DND-41 (cell line): ENCODE measurements at regions not wholly inside any gene's neighbourhood (a gene's known extent, or its start where the extent isn't known, plus 50 kb on each side); places are given as distances from the start of the nearest gene placed in this dataset.
"Not testable (repeated sequence)": the region's sequence is repeated elsewhere in the genome, so short reads cannot be mapped to it uniquely, and the experiment has no call there.

Experiments
- ATAC-seq: fragments of 200-7000 bp; cut with Tn5 transposase; 3 replicates; pipeline ENCODE4 v1.9.1; 2021; ENCODE audit warnings: low read depth; ENCODE audit not compliant: insufficient read depth
- DNase-seq: peaks from one replicate; pipeline ENCODE4 v3.0.0-alpha.2; 2020
- H2AFZ ChIP-seq: 2 replicates; pipeline ENCODE4 v1.6.0; 2012; ENCODE audit warnings: low read depth, low read length
- H3K27ac ChIP-seq: 2 replicates; pipeline ENCODE4 v1.5.1; 2012; ENCODE audit warnings: low read length, inconsistent platforms
- H3K27me3 ChIP-seq: fragments of 200-600 bp; sonication (generic); 2 replicates; pipeline ENCODE4 v1.6.0; 2012; ENCODE audit warnings: low read length, mild to moderate bottlenecking, inconsistent platforms; ENCODE audit not compliant: insufficient read depth, poor library complexity
- H3K36me3 ChIP-seq: 2 replicates; pipeline ENCODE4 v1.5.1; 2012; ENCODE audit warnings: low read length, inconsistent platforms; ENCODE audit not compliant: insufficient read depth
- H3K4me1 ChIP-seq: 2 replicates; pipeline ENCODE4 v1.5.1; 2012; ENCODE audit warnings: mild to moderate bottlenecking, low read length; ENCODE audit not compliant: insufficient read depth
- H3K4me2 ChIP-seq: 2 replicates; pipeline ENCODE4 v1.6.0; 2012; ENCODE audit warnings: mild to moderate bottlenecking, moderate library complexity, low read length, inconsistent platforms; ENCODE audit not compliant: insufficient read depth
- H3K4me3 ChIP-seq, 2 experiments: fragments of 200-600 bp in 1 of 2; shearing (Covaris generic) in 1 of 2; 2 replicates each; pipeline ENCODE4 v1.5.1; 2012 to 2016; ENCODE audit warnings: inconsistent platforms in 2 of 2, low read length in 2 of 2, mild to moderate bottlenecking in 2 of 2, low read depth in 1 of 2, moderate library complexity in 1 of 2
- H3K79me2 ChIP-seq: 2 replicates; pipeline ENCODE4 v1.6.0; 2012; ENCODE audit warnings: low read length, inconsistent platforms; ENCODE audit not compliant: insufficient read depth
- H3K9ac ChIP-seq: 2 replicates; pipeline ENCODE4 v1.6.0; 2012; ENCODE audit warnings: low read depth, mild to moderate bottlenecking, inconsistent platforms, low read length, moderate library complexity
- H3K9me3 ChIP-seq: 2 replicates; pipeline ENCODE4 v1.5.1; 2012; ENCODE audit warnings: low read length, moderate library complexity, mild to moderate bottlenecking, inconsistent platforms; ENCODE audit not compliant: insufficient read depth, severe bottlenecking
- H4K20me1 ChIP-seq: 2 replicates; pipeline ENCODE4 v1.6.0; 2012; ENCODE audit warnings: low read length; ENCODE audit not compliant: insufficient read depth
- CTCF ChIP-seq: IDR thresholded peaks from 2 replicates; pipeline ENCODE4 v1.5.1; 2012; ENCODE audit warnings: borderline replicate concordance, low read length, moderate library complexity, mild to moderate bottlenecking; ENCODE audit not compliant: poor library complexity, severe bottlenecking; ENCODE audit errors: extremely low read depth
- EZH2 ChIP-seq: IDR thresholded peaks from 3 replicates; pipeline ENCODE4 v1.6.1; 2012; ENCODE audit warnings: borderline replicate concordance, low read depth, mild to moderate bottlenecking, moderate library complexity, low read length, inconsistent platforms; ENCODE audit not compliant: severe bottlenecking

GRCh38 chr5:165031371-165031770 lies 1526.0 kb downstream of the MAT2B start:
- no peak overlapping the region for H3K27ac ChIP-seq
- no peak for TF ChIP-seq EZH2
- TF ChIP-seq CTCF: no peak
- no peak overlapping the region for H3K4me3 ChIP-seq
- ATAC-seq (no peak), DNase-seq (no peak)
- no peak overlapping the region for H3K9ac ChIP-seq
- H3K36me3 ChIP-seq: no peaks in the 10 kb centered on the region
- H2AFZ ChIP-seq: no peak overlapping the region
- H3K4me1 ChIP-seq: no peaks in the 10 kb centered on the region
- no peaks in the 10 kb centered on the region for H3K9me3 ChIP-seq
- no peaks in the 10 kb centered on the region for H3K79me2 ChIP-seq
- H3K27me3 ChIP-seq: no peaks in the 10 kb centered on the region
- H4K20me1 ChIP-seq: no peaks in the 10 kb centered on the region
- H3K4me2 ChIP-seq: no peak overlapping the region

DNA sequence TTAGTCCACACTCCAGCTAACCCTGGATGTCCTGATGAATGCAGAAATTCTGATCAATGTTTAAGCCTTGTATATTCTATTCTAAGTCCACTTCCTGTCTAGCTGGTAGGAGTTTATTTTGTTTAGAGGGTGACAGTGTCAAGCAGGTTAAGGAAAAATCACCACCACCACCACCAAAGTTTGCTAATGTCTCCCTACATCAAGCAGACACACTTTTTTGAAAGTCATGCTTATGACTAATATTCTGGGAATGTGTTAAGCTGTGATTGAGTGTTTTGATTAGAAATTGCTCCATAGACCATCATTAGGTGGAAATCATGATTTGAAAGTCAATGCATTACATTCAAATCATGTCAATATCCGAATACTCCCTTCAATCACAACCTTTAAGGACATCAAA lies 1530.1 kb downstream of the MAT2B start:
- ATAC-seq (no peak), DNase-seq (no peak)
- no peaks in the 10 kb centered on the region for H3K4me1 ChIP-seq
- H4K20me1 ChIP-seq: no peaks in the 10 kb centered on the region
- no peaks in the 10 kb centered on the region for H3K27me3 ChIP-seq
- H3K9ac ChIP-seq: no peak overlapping the region
- H2AFZ ChIP-seq: no peak overlapping the region
- TF ChIP-seq EZH2 (no peak), CTCF (no peak)
- no peak overlapping the region for H3K4me2 ChIP-seq
- H3K4me3 ChIP-seq: no peak overlapping the region
- no peaks in the 10 kb centered on the region for H3K36me3 ChIP-seq
- no peaks in the 10 kb centered on the region for H3K79me2 ChIP-seq
- no peak overlapping the region for H3K27ac ChIP-seq
- H3K9me3 ChIP-seq: no peaks in the 10 kb centered on the region

- no peaks in the 10 kb centered on the region for H4K20me1 ChIP-seq
- ATAC-seq: no peak
- no peak overlapping the region for H2AFZ ChIP-seq
- no peak for DNase-seq
- no peak overlapping the region for H3K4me3 ChIP-seq
- H3K9me3 ChIP-seq: no peaks in the 10 kb centered on the region
- H3K27me3 ChIP-seq: no peaks in the 10 kb centered on the region
- H3K4me1 ChIP-seq: no peaks in the 10 kb centered on the region
- H3K79me2 ChIP-seq: no peaks in the 10 kb centered on the region
- no peak overlapping the region for H3K27ac ChIP-seq
- H3K4me2 ChIP-seq: no peak overlapping the region
- no peaks in the 10 kb centered on the region for H3K36me3 ChIP-seq
- H3K9ac ChIP-seq: no peak overlapping the region
- TF ChIP-seq CTCF (no peak), EZH2 (no peak)
Observed at GRCh38 chr5:165039748-165040147, 1534.3 kb downstream of the MAT2B start.

GRCh38 chr5:165045941-165046340 lies 1540.5 kb downstream of the MAT2B start:
- not testable (repeated sequence) for H4K20me1 ChIP-seq, H3K79me2 ChIP-seq, H3K9ac ChIP-seq, H3K36me3 ChIP-seq, ATAC-seq, H3K4me3 ChIP-seq, H2AFZ ChIP-seq, H3K27me3 ChIP-seq, H3K9me3 ChIP-seq, DNase-seq, H3K27ac ChIP-seq, H3K4me2 ChIP-seq, H3K4me1 ChIP-seq
